ENCODE measurements at regions not wholly inside any gene's neighbourhood (a gene's known extent, or its start where the extent isn't known, plus 50 kb on each side); places are given as distances from the start of the nearest gene placed in this dataset.

DNA sequence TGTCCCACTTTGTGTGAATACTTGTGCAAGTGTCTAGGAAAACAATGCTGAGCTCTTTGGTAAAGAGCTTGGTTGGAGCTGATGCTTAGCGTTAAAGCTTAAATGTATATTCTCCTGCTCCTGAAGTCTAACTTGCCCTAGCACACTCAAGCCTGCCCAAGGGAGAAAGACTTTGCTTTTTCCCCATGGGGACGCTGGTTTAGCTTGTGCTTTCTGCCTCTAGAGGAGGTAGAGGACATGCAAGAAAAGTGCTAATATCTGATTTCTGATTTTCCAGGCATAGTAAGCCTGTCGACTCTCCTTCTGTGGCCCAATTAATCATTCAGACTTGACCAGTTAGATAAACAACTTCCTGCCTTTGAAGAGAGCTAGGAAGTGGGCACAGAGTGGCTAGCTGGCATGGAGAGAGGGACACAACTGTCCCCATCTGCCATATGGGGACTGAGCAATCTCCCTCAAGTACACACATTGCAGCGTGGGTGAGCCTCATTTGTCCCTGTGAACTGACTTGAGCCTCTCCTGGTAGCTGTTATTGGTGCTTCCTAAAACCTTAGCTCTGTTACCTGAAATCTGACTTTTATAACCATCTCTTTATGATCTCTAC, 348.4 kb downstream of the BRINP1 start:
- no peak for DNase-seq (ENCODE audit: low spot score)

DNA sequence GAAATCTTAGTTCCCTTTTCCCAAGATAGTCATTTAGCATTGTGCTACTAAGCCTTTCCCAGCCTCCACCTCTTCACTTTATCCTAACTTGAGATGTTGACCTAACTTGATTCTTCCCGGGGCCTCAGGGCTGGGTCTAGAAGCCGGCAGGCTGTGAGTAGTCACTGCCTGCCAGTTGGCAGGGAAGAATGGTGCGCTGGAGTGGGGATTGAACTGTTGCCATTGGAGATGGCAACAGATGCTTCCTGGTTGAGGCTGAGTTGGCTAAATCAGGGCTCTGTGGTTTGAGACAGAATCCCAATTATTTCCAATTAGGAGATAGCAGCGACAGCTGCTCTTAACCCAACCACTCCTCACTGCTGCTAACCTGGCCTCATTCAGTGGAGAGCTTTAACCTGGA, 343.1 kb downstream of the BRINP1 start:
- no peak for DNase-seq (ENCODE audit: low spot score)

DNA sequence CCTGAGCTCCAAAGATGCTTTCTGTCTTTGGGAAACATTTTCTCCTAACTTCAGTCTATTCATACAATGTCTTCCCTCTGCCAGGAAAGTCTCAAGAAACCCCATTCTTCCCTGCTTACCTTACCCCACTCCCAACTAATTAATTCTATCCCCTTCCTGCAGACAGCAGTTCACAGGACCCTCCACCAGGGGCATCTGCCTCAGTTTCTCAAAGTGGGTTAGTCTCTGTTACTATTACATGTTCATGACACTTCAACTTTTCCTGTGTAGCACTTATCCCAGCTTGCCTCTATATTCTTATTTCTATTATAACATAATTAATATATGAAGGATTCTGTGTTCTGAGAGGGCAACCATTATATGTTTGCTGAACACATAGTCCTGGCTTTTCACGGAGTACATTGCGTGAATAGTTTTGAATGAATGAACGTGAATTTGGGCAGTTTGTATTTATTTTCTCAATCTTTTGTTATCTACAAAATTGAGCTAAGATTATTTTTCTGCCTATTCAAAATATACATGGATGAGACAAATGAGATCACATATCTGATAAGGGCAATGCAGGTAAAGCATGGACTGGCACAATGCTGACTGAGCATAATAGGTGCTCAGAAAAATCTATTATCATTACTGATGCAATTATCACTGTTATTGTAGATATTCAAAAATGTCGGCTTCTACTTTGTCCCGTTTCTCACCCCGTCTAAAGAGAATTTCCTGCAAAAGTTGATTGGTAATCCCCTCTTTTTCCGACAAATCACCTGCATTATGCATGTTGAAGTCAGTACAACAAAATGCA, 341.1 kb downstream of the BRINP1 start:
- DNase-seq (ENCODE audit: low spot score) = no peak

DNA sequence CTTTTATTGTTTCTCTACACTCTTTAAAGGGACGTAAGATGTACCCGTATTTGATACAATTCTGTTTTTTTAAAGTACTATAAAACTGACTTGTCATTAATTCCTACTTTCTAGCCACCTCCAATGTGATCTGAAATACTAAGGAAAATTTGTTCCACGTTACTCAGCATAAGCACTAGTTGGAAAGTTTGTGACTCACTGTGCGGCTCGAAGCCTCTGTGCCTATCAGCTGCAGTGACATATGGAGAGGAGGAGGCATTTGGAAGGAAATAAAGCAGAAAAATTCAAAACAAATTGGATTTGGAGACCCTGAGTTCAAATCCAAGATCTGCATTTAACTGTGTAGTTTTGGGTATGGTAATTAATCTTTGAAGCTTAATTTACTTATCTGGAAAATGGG, 339.3 kb downstream of the BRINP1 start:
- DNase-seq (ENCODE audit: low spot score) = no peak

DNA sequence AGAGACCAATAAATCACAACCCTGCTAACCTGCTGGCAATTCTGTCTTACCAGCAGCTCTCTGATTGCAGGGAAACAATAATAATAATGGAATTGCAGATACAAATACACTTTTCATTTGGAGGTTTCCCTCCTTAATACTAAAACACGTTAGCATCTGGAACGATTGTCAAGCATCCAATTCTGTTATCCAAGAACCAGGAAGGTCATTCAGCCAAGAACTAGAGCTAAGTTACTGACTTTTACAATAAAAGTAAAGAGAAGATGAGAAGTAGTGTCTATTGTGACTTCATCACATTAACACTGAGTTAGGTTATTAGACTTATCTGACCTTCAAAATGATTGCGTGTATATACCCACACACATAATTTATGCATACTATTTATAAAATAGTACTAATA, 335.6 kb downstream of the BRINP1 start:
- no peak for DNase-seq (ENCODE audit: low spot score)

DNA sequence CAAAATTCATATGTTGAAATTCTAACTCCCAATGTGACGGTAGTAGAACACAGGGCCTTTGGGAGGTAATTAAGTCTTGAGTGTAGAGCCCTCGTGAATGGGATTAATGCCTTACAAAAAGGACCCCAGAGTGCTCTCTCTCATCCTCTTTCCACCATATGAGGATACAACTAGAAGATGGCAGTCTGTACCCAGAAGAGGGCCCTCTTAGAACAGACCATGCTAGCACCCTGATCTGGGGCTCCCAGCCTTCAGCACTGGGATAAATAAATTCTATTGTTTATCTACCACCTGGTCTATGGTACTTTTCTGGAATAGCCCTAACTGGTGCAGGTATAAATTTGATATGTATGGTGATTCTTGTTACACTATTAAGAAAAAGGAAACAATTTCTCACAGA, 332.3 kb downstream of the BRINP1 start:
- no peak for DNase-seq (ENCODE audit: low spot score)

DNA sequence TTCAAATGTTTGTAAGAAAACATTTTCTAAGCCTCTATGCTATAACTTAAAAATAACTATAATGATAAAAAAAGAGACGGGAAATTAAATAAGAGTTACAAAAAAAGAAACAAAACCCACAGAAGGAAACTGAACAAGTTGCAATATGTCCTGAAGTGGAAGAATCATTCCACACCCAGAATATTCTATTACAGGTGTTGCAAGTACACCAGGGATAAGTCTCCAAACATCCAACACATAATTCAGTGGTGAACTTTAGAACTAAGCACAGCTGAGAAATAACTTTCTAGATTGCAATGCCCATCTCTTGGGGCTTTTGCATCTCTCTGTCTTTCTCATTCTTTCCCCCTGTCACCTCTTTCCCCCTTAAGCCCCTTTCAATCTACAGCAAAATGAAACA, 325.2 kb downstream of the BRINP1 start:
- DNase-seq (ENCODE audit: low spot score) = no peak

DNA sequence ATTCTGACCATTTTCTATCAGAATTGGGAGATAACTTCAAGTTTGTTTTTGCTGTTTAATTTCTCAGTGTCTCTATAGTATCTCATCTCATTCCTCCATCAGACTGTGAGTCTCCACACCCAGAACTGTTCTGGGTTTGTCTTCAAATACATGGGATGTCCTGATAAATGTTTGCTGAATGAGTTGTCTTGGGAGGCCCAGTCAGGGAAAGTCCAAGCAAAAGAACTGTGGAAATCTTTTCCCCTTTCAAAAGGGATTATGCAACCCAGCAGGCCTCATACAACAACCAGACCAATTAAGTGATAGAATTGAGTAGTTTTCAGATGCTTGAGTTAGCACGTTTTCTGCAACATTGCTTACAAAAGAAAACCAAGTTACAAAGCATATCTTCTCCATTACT, 324.4 kb downstream of the BRINP1 start:
- no peak for DNase-seq (ENCODE audit: low spot score)

DNA sequence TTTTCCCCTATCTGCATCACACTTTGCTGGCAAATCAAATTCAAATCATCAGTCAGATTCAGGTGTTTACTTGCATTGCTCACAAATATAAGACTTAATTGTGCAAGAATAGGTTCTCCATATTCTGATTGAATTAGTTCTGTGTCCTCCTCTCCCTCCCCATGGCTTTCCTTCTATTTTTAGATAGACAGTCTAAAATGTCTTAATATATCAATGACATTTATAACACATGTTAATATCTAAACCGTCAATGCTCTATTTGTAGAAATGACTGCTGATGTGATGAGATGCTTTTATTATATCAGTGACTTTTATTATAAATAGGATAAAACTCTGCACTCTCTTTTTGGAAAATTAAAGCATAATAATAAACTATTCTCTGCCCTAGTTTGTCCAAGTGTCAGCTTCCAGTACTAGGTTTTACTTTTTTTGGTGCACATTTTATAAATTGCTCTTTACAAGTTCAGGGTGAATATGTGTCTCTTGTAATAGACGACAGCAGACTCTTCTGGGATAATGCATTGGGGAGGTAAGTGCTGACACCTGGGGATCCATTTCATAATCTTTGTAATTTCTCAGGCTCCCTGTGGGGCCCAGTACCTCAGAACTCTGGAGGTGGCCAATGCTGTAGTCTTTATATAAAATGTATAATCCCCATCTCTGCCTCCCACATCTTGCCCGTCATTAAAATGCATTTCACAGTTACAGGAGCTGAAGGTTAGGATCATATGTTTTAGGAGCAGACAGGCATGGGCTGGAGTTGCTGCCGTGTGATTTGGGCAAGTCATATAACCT, 321.5 kb downstream of the BRINP1 start:
- no peak for DNase-seq (ENCODE audit: low spot score)

DNA sequence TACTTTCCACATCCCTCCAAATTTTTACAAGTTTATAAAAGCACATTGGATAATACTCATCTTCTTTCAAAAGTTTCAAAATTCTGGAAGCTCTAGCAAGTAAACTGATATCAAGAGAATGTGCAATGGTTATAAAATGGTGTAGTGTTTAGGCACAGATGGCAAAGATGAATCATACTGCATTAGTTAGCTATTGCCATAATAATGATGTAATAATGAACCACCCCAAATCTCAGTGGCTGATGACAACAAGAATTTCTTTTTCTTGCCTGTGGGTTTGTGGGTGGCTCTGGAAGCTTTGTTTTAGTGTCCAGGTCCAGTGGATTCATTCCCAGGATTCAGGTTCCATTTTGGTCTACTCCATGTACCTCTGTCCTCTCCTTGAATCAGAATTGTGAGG, 319.0 kb downstream of the BRINP1 start:
- DNase-seq (ENCODE audit: low spot score) = no peak

DNA sequence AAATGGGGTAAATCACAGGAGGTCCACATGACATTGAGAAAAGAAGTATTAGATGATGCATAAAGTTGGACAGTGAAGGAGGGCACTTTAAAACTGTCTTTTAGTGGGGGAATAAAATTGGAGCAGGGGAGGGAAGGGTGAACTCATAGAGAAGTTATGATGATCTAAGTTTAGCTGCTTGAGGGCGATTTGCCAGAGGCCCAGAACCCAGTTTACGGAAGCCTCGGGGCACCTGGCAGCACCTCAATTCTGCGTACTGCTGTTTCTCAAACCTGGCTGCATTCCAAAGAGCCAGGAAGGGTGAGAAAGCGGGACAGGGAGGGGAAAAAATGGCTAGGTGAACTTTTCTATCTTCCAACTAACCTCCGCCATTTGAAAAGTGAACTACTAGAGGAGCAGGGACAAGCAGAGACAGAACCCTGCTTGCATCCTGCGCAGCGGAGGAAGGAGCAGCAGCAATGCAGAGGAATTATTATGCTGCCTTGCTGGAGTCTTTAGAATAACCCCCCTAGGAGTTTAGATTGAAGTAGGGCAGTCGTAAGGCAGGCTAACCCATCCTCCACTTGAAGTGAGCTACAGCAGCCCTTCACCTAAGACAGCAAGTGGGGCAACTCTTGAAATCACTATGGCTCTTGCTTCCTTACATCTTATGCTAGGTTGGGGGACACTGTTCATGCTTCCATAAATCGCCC, 316.8 kb downstream of the BRINP1 start:
- DNase-seq (ENCODE audit: low spot score) = peak; percentile 6

DNA sequence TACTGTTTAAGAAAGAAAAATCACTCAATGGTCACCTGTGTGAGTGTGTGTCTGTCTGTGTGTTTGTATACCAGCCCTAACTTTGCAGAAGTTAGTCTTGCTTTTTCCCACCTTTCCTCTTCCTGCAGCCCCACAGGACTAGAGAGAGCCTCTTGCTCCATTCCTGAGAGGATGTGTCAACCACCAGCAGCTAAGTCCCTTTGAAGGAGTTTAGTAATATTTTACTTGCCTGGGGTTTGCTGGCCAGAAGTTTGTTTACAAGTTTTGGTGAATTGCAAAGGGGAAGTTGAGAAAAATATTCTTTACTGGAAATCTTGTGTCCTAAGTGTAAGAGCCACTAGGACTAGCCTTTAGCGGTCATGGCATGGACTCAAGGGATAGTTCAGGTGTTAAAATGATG, 316.2 kb downstream of the BRINP1 start:
- no peak for DNase-seq (ENCODE audit: low spot score)

DNA sequence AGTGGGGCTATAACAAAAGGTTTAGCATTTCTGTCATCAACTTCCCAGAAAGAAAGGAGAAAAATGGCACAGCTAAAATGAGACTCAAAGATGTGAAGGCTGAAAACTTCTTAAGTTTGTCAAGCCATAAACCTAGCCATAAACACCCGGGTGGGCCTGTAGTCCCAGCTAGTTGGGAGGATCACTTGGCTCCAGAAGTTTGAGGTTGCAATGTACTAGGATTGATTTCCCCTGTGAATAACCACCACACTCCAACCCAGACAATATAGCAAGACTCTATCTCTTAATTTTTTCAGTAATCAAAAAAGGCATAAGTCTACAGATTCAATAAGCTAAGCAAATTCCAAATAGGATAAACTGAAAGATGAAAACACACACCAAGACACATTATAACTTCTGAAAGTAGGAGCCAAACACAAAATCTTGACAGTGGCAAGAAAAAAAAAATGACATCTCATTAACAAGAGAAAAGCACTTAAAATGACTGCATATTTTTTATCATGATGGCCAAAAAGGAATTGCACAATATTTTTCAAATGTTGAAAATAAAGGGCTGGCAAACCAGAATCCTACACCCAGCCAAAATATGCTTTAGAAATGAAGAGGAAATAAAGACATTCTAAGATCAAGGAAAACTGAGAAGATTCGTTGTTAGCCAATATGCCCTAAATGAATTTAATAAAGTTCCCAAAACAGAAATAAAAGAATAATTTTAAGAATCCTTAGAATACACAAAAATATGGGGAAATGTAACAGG, 308.4 kb downstream of the BRINP1 start:
- DNase-seq (ENCODE audit: low spot score) = no peak

DNA sequence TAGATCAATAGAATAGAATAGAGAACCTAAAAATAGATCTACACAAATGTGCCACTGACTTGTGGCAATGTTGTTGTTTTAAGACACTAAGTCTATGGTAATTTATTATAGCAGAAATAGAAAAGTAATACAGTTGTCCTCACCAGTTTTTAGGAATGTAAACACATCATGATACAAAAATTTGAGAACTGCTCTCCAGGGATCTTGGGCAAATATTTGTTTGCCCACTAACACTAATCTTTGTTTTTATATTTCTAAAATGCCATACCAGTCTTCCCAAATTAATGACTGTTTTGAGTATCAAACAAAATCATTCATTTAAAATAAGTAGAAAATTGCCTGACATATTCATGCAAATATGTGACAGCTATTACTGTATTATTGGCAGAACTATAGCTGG, 297.6 kb downstream of the BRINP1 start:
- DNase-seq (ENCODE audit: low spot score) = no peak

DNA sequence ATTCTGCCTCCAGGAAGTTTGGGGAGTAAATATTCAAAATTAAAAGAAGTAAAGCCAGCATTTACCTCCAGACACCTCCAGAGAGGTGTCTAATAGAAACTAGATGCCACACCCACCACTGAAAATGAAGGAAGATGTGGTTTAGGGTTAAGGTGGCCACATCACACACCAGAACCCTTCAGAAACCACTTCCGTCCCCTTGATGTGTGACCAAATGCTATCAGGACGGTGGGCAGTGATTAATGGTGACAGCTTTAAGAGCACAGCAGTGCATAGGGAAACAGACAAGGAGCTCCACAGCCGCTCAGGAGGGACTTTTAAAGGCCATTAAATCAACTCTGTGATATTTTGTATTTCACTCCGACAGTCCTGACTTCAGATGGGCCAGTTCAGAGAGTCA, 295.2 kb downstream of the BRINP1 start:
- DNase-seq (ENCODE audit: low spot score) = no peak

DNA sequence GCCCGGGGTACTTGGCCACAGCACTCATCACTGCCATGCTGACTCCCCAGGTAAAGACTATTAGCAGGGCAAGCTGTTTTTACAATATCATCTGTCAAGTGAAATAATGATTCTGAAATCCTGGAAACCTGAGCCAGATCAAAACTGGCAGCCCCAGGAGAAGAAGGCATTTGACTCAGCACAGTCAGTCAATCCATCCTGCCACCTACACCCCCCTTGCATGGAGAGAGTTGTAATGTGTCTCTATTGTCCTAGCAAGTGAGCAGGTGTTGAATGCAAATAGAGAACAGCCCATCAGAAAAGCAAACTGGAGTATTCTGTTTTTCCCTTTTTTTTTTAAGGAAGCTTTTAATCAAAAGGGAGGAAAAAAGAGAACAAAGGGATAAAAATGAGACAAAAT, 291.2 kb downstream of the BRINP1 start:
- no peak for DNase-seq (ENCODE audit: low spot score)

DNA sequence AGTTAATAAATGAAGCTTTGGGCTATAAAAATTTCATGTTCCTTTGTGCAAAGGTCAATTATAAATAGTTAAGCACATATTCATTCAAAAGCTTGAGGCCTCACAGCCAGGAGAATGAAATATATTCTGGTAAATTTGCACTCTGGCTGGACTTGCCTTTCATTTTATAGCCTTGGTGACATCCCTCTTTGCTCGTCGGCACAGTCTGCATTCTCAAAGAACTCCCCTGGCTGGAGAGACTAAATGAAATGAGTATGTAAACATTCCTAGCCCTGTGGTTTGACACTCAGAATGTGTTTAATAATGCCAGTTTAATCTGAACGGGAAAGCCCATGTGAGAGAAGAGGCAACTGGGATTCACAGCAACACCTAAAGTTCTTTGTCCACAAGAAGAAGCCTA, 285.6 kb downstream of the BRINP1 start:
- no peak for DNase-seq (ENCODE audit: low spot score)

DNA sequence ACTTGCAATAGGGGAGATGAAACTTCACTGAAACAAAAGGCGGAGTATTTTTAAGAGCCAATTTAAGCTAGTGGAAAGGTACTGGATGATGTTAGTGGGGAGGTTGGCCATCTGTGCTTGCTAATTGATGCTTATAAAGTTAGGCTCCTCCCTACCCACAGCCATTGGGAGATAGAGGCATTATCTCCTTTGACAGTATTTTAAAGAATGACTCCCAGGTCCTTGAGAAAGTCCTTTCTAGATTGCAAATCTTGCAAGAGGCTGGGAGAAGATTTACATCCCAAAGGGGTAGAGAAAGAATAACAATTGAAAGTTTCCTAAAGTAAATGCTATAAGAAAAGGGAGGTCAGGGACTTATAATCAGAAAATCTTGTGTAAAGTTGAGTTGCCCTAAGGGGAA, 282.6 kb downstream of the BRINP1 start:
- DNase-seq (ENCODE audit: low spot score) = peak; percentile 10

DNA sequence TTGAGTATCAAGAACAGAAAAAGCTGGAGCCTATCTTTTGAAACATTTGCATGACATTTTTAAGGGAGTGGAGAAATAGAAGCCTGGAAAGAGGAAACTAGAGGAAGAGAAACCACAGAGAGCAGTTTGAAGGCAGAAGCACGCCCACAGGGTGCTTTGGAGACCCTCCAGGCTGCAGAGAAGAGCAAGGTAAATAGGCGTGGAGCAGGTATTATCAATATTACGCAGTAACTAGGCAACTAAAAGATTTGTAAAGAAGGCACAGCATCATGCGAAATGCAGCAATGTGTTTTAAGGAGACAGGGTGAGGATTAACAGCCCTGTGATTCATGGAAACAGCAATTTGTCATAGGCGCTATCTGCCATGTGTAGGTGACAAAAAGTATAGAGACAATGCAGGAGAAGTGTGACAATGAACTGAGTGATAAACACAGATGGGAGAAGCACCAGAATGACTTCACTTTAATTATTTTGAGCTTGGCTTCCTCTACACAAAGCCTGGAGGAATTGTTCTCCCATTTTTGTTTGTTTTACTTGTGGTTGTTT, 281.2 kb downstream of the BRINP1 start:
- DNase-seq (ENCODE audit: low spot score) = no peak

DNA sequence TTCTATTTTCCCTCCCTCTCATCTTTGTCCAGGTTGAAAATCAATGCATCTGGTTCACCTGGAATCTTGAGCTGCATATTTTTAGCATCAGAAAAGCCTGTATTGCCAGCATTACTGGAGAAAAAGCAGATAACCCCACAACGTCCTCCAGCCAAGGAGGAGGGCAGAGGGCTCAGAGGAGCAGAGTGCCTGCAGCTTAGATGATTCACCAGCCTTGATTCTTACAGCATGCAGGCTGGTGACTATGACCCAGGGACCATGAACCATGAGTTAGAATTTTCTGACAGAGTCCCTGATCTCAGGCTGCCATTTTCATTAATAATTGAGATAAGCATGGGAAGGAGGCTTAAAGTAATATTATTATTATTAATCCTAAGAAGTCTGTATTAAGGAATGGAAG, 278.2 kb downstream of the BRINP1 start:
- DNase-seq (ENCODE audit: low spot score) = no peak

DNA sequence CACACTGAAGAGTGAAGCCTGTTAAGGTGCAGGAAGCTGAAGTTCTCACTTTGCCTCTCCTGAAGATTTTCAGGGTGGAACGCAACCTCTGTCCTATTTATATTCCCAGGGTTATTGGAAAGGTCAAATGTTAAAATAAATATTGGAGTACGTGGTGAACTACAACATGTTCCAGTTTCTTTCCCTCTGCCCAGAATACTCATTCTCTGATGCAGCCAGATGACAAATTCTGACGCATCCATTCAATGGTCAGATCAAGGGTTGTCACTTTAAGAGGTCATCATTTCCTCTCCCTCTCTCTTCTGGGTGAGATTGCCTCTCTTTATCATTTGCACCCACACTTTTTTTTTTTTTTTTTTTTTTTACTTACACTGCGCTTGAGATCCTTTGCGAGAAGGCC, 277.1 kb downstream of the BRINP1 start:
- no peak for DNase-seq (ENCODE audit: low spot score)

DNA sequence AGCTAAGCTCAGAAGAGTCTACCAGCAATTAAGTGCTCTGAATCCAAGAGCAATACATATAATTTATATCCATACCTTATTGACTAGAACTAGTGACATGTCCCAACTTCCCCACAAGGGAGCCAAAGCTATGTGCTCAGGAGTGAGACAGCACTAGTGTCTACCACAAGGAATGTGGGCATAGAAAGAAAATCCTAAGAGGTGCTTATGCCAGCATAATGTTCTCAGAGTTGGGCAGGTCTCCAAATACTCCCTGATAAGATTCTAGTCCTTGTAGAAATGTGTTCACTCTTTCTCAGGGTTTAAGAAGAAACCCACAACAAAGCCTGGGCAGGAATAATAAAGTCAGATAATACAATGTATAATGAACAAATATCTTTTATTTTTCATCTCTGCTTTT, 275.1 kb downstream of the BRINP1 start:
- no peak for DNase-seq (ENCODE audit: low spot score)

All from iPS-NIHi11 (cell line).